GM13977 (cell line): ENCODE measurements at regions not wholly inside any gene's neighbourhood (a gene's known extent, or its start where the extent isn't known, plus 50 kb on each side); places are given as distances from the start of the nearest gene placed in this dataset.

Experiments
- DNase-seq: peaks from one replicate; pipeline ENCODE4 v3.0.0; 2012; ENCODE audit warnings: low spot score
- in situ Hi-C: fragments of 300-500 bp; cut with MboI; formaldehyde crosslinking; loops from one replicate; pipeline ENCODE4 v1.12.0; 2022; ENCODE audit warnings: low sequenced_read_pairs, low pct_unique_long_range_greater_than_20kb, mixed read lengths, inconsistent platforms; ENCODE audit not compliant: unreplicated experiment
- TF ChIP-seq, protein P1 (sequence below): IDR thresholded peaks from 2 replicates; pipeline ENCODE4 v1.5.1; 2012; ENCODE audit warnings: mild to moderate bottlenecking, control low read depth; ENCODE audit not compliant: insufficient read depth; ENCODE audit errors: extremely low read depth, missing control alignments

DNA sequence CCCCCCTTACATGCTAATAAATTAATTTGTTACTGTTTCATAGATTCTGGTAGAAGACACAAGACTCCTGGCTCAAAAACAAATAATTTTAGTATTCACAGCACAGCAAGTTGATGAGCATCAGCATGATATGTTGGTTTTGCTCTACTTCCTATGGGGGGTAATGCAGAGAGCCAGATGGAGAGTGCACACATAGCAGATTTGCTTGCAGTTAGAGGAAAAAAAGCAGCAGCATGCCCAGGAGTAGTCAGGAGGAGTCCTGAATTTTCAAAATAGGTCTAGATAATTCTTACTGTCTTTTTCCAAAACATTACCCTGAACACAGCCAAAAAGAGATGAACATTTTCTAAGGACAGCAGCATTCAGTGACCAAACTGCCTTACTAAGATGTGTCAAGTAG lies 261.3 kb downstream of the COX7C start:
- no peak for DNase-seq
- in situ Hi-C loops, result no loop called here
- TF ChIP-seq, protein P1, sequence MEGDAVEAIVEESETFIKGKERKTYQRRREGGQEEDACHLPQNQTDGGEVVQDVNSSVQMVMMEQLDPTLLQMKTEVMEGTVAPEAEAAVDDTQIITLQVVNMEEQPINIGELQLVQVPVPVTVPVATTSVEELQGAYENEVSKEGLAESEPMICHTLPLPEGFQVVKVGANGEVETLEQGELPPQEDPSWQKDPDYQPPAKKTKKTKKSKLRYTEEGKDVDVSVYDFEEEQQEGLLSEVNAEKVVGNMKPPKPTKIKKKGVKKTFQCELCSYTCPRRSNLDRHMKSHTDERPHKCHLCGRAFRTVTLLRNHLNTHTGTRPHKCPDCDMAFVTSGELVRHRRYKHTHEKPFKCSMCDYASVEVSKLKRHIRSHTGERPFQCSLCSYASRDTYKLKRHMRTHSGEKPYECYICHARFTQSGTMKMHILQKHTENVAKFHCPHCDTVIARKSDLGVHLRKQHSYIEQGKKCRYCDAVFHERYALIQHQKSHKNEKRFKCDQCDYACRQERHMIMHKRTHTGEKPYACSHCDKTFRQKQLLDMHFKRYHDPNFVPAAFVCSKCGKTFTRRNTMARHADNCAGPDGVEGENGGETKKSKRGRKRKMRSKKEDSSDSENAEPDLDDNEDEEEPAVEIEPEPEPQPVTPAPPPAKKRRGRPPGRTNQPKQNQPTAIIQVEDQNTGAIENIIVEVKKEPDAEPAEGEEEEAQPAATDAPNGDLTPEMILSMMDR, result no peak

DNA sequence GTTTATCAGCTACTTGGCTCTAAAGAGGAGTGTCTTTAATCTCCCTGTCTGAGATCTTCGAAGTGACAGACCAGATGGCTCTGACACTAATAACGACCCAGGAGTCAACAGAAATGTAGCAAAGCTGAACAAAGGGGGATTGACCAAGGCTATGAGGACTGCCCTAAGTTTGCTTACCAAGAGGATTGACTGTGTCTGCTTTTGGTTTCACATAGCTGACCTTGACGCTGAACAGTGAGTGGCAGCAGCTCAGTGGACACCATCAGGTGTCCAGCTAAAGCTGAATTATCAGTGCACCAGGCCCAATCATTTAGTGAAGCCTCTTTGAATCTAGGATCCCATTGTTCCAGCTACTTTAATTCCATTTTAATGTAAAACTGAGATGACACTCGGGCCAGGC lies 262.6 kb downstream of the COX7C start:
- TF ChIP-seq, protein P1, result no peak
- no peak for DNase-seq
- in situ Hi-C loops, result no loop called here

DNA sequence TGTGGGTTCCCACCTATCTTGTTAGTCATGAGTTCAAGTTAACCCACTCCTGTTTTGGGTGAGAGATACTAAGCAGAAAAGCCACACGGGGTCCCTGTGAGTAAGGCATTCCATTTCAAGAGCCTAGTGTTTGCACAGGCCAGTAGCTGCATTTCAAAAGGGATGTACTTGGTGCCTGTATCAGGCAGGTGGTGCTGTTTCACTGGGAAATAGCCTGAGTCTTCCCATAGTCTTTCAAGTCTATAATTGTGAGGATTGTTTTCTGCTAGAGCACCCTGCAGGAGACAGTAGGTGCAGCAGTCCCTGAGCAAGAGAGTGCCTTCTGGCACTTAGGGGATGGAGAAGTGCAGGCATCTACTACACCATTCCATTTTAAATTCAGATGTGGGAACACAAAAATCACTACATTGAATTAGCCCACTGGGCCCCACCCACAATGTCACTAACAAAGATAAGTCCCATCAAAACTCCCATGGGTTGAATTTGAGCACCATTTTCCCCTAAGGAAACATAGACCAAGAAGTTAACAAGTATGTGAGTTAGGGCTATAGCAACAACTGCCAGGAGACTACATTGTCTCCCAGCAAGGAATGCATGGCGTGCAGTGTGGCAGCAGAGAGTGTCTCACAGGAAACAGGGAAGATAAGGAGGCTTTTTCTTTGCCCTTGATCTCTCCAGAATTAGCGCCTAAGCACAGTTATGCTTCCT lies 263.2 kb downstream of the COX7C start:
- TF ChIP-seq, protein P1, result peak; percentile 60
- DNase-seq, result peak; percentile 14
- in situ Hi-C loops, result no loop called here

DNA sequence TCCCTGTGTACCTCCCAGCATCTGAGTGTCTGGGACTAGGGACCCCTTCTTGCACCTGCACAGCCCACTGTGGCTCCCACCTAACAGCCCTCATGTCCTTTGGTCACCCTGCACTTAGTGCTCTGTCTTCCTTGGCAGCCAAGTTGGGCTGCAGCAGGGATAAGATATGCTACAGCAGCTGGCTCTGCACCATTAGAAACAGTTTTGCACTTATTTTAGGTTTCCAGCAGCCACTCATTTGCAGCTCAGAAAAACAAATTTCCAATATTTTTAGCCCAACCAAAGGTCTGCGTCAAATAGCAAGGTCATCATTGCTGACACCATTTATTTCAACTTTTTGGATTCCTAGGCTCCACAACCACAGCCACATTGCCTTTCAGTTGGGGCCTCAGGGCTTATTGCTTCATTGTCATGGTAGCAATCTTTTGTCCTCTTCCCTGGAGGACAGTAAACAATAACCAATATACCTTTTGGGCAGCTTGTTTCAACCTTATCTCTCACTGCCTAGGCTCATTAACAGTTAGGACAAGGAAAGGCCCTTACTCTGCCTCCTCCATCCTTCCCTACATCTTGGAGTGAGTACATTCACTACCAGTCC lies 263.9 kb downstream of the COX7C start:
- in situ Hi-C loops, result no loop called here
- TF ChIP-seq, protein P1, result no peak
- no peak for DNase-seq

DNA sequence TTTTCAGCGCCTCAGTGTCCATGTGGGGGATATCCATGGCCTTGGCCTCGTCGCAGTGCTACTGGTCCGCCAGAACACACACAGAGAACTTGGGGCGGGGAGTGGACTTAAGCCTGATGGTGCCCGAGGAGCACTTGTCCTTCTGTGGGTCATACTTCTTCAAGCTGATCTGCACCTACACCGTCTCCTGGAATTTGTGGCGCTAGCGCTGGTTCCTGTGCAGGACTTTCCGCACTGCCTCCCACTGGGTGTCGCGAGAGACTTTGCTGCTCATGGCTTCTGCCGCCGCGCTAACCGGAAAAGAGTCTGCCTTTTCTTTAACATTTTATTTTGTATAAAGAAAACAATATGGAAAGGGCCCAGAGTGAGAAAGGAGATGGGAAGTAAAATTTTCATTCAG lies 266.9 kb downstream of the COX7C start:
- in situ Hi-C loops, result no loop called here
- TF ChIP-seq, protein P1, result no peak
- no peak for DNase-seq

DNA sequence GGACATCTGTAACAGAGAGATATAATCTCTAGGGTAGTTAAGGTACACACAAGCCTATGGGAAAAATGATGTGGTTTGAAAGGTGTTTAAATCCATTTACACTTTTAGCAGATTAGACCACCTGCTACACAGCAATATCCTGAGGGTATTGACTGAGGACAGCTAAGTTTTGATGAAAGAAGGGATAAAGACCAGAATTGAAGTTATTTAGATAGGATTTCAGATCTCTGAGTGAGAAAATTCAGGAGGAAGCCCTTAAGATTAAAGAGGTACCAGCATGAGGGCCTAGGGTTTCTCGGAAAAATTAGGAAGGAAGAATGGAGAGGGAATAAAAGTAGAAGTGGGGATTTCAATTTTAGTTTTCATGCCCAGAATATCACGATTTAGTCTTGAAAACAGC lies 267.3 kb downstream of the COX7C start:
- in situ Hi-C loops, result no loop called here
- TF ChIP-seq, protein P1, result no peak
- no peak for DNase-seq
